ENCODE measurements at regions not wholly inside any gene's neighbourhood (a gene's known extent, or its start where the extent isn't known, plus 50 kb on each side); places are given as distances from the start of the nearest gene placed in this dataset.

DNA sequence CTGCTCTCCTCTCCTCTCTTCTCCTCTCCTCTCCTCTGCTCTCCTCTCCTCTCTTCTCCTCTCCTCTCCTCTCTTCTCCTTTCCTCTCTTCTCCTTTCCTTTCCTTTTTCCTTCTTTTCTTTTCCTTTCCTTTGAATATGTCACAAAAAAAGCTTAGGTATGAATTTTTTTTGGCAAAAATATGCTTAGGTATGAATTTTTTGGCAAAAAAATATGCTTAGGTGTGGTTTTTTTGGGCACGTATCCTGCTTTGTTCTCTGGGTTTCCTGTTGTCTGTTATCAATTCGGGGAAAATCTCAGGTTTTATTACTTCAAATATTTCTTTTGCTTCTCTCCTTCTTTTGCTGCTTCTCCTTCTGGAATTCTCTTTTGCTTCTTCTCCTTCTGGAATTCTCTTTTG lies 155.5 kb upstream of the PMEPA1 start:
- no peaks in the 10 kb centered on the region for H4K20me1 ChIP-seq (ENCODE audit: low read depth, low read length)
- no peak overlapping the region for H3K4me3 ChIP-seq (ENCODE audit: insufficient read depth, low read length, poor library complexity, severe bottlenecking)
- no peaks in the 10 kb centered on the region for H3K9me2 ChIP-seq (replicated peaks; ENCODE audit: insufficient read depth, low read length)
- H3F3A ChIP-seq (ENCODE audit: insufficient read depth): no peaks in the 10 kb centered on the region
- TF ChIP-seq, protein P1, sequence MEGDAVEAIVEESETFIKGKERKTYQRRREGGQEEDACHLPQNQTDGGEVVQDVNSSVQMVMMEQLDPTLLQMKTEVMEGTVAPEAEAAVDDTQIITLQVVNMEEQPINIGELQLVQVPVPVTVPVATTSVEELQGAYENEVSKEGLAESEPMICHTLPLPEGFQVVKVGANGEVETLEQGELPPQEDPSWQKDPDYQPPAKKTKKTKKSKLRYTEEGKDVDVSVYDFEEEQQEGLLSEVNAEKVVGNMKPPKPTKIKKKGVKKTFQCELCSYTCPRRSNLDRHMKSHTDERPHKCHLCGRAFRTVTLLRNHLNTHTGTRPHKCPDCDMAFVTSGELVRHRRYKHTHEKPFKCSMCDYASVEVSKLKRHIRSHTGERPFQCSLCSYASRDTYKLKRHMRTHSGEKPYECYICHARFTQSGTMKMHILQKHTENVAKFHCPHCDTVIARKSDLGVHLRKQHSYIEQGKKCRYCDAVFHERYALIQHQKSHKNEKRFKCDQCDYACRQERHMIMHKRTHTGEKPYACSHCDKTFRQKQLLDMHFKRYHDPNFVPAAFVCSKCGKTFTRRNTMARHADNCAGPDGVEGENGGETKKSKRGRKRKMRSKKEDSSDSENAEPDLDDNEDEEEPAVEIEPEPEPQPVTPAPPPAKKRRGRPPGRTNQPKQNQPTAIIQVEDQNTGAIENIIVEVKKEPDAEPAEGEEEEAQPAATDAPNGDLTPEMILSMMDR (IDR thresholded peaks at IDR 0.05; ENCODE audit: insufficient read depth, low read length, poor library complexity, severe bottlenecking): no peak
- no peak for TF ChIP-seq EZH2phosphoT487 (conservative IDR thresholded peaks at IDR 0.05; ENCODE audit: low read length)
- no peaks in the 10 kb centered on the region for H3K27me3 ChIP-seq (ENCODE audit: low read length)
- no peaks in the 10 kb centered on the region for H3K9me3 ChIP-seq (ENCODE audit: insufficient read depth, low read length)
- no peak overlapping the region for H3K4me2 ChIP-seq (ENCODE audit: low read depth, low read length, poor library complexity, severe bottlenecking)
- H3K27ac ChIP-seq (ENCODE audit: low read depth, low read length): no peak overlapping the region
- no peak overlapping the region for H2AFZ ChIP-seq (ENCODE audit: low read depth, low read length, severe bottlenecking)
- H3K36me3 ChIP-seq (ENCODE audit: low read length): no peaks in the 10 kb centered on the region
- H3K9ac ChIP-seq (ENCODE audit: low read length): no peak overlapping the region
- no peaks in the 10 kb centered on the region for H3K79me2 ChIP-seq (ENCODE audit: insufficient read depth, low read length)

DNA sequence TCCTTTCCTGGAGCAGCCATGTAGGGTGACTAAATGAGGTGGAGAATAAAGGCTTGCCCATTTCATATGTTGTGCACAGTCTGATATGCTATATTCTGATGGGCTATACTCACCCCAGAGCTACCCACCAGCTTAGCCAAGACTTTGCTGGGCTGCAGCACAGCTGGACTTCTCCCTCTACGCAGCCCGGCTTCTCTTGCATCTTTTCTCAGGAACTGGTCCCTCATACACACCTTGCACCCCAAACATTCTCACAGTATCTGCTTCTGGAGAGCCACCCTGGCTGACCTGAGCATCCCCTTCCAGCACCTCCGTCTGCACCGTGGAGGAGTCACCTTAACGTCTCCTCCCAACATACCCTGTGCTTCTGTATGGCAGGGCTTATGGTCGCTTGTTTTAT lies 150.8 kb upstream of the PMEPA1 start:
- Histone ChIP-seq H3K4me2 (ENCODE audit: low read depth, low read length, poor library complexity, severe bottlenecking) (no peak overlapping the region), H3K9ac (ENCODE audit: low read length) (no peak overlapping the region), H3K9me3 (ENCODE audit: insufficient read depth, low read length) (no peaks in the 10 kb centered on the region), H3F3A (ENCODE audit: insufficient read depth) (no peaks in the 10 kb centered on the region), H3K79me2 (ENCODE audit: insufficient read depth, low read length) (no peaks in the 10 kb centered on the region), H3K27me3 (ENCODE audit: low read length) (no peaks in the 10 kb centered on the region), H3K36me3 (ENCODE audit: low read length) (no peaks in the 10 kb centered on the region), H4K20me1 (ENCODE audit: low read depth, low read length) (no peaks in the 10 kb centered on the region), H3K27ac (ENCODE audit: low read depth, low read length) (no peak overlapping the region), H3K4me3 (ENCODE audit: insufficient read depth, low read length, poor library complexity, severe bottlenecking) (no peak overlapping the region), H3K9me2 (replicated peaks; ENCODE audit: insufficient read depth, low read length) (no peaks in the 10 kb centered on the region), H2AFZ (ENCODE audit: low read depth, low read length, severe bottlenecking) (no peak overlapping the region)
- TF ChIP-seq EZH2phosphoT487 (conservative IDR thresholded peaks at IDR 0.05; ENCODE audit: low read length): no peak
- TF ChIP-seq, protein P1 (IDR thresholded peaks at IDR 0.05; ENCODE audit: insufficient read depth, low read length, poor library complexity, severe bottlenecking): no peak

DNA sequence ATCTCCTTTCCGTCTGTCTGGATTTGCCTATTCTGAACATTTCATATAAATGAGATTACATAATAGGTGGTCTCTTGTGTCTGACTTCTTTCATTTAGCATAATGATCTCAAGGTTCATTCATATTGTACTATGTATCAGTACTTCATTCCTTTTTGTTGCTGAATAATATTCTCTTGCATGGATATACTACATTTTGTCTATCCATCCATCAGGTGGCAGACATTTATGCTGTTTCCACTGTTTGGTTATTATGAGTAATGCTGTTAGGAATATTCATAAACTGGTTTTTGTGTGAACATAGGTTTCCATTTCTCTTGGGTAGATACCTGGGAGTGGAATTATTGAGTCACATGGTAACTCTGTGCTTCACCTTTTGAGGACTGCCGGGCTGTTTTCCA lies 148.2 kb upstream of the PMEPA1 start:
- H3K79me2 ChIP-seq (ENCODE audit: insufficient read depth, low read length): no peaks in the 10 kb centered on the region
- H3K27me3 ChIP-seq (ENCODE audit: low read length): no peaks in the 10 kb centered on the region
- no peaks in the 10 kb centered on the region for H3F3A ChIP-seq (ENCODE audit: insufficient read depth)
- H2AFZ ChIP-seq (ENCODE audit: low read depth, low read length, severe bottlenecking): no peak overlapping the region
- H3K4me3 ChIP-seq (ENCODE audit: insufficient read depth, low read length, poor library complexity, severe bottlenecking): no peak overlapping the region
- H3K27ac ChIP-seq (ENCODE audit: low read depth, low read length): no peak overlapping the region
- TF ChIP-seq EZH2phosphoT487 (conservative IDR thresholded peaks at IDR 0.05; ENCODE audit: low read length): no peak
- TF ChIP-seq, protein P1 (IDR thresholded peaks at IDR 0.05; ENCODE audit: insufficient read depth, low read length, poor library complexity, severe bottlenecking): no peak
- H4K20me1 ChIP-seq (ENCODE audit: low read depth, low read length): no peaks in the 10 kb centered on the region
- H3K4me2 ChIP-seq (ENCODE audit: low read depth, low read length, poor library complexity, severe bottlenecking): no peak overlapping the region
- no peak overlapping the region for H3K9ac ChIP-seq (ENCODE audit: low read length)
- H3K9me3 ChIP-seq (ENCODE audit: insufficient read depth, low read length): no peaks in the 10 kb centered on the region
- H3K9me2 ChIP-seq (replicated peaks; ENCODE audit: insufficient read depth, low read length): no peaks in the 10 kb centered on the region
- H3K36me3 ChIP-seq (ENCODE audit: low read length): no peaks in the 10 kb centered on the region
